ENCODE measurements at regions not wholly inside any gene's neighbourhood (a gene's known extent, or its start where the extent isn't known, plus 50 kb on each side); places are given as distances from the start of the nearest gene placed in this dataset.

GRCh38 chr13:23510979-23511735 lies 59.1 kb upstream of the TNFRSF19 start:
- TF ChIP-seq CTCF (IDR thresholded peaks at IDR 0.05) (peak in 1 of 6 experiments; percentile 26), POLR2AphosphoS5 (IDR thresholded peaks at IDR 0.05) (no peak), EP300 (IDR thresholded peaks at IDR 0.05) (no peak), POLR2A (IDR thresholded peaks at IDR 0.05) (no peak)

Measured in upper lobe of left lung (tissue), 4 donors.